Right lobe of liver (tissue), 6 donors: ENCODE measurements at regions not wholly inside any gene's neighbourhood (a gene's known extent, or its start where the extent isn't known, plus 50 kb on each side); places are given as distances from the start of the nearest gene placed in this dataset.
"Not testable (repeated sequence)": the region's sequence is repeated elsewhere in the genome, so short reads cannot be mapped to it uniquely, and the experiment has no call there.

Experiments used
- ATAC-seq, 4 donors: fragments of 200-7000 bp; cut with Tn5 transposase; one replicate each; pipeline ENCODE4 v1.9.1; 2020; ENCODE audit warnings: mild to moderate bottlenecking in 4 of 4, moderate library complexity in 4 of 4
- DNase-seq, 3 donors: peaks; one replicate each; pipeline ENCODE4 v3.0.0-alpha.2; 2020
- H3K27ac ChIP-seq, 3 donors: fragments of 200-600 bp; one replicate each; pipeline ENCODE4 v1.8.0; 2022
- H3K27me3 ChIP-seq, 2 donors: fragments of 200-600 bp; one replicate each; pipeline ENCODE4 v1.8.0; 2022
- H3K36me3 ChIP-seq, 4 donors: fragments of 200-600 bp; sonication (generic) in 1 of 4; one replicate each; pipeline versions ENCODE4 v1.5.1 to v1.8.0; 2017 to 2022; ENCODE audit warnings: control low read depth in 1 of 4
- H3K4me1 ChIP-seq, 4 donors: fragments of 200-600 bp; sonication (generic) in 1 of 4; one replicate each; pipeline versions ENCODE4 v1.5.1 to v1.8.0; 2017 to 2022; ENCODE audit warnings: control low read depth in 1 of 4
- H3K4me3 ChIP-seq, 3 donors: fragments of 200-600 bp; one replicate each; pipeline ENCODE4 v1.8.0; 2022
- H3K9me3 ChIP-seq, 4 donors: fragments of 200-600 bp; sonication (generic) in 1 of 4; one replicate each; pipeline versions ENCODE4 v1.5.1 to v1.8.0; 2017 to 2022; ENCODE audit warnings: control low read depth in 1 of 4
- POLR2A ChIP-seq: fragments of 450-650 bp; IDR thresholded peaks from one replicate; pipeline ENCODE4 v1.6.1; 2017; ENCODE audit warnings: antibody characterized with exemption, mild to moderate bottlenecking
- WGBS: methylation state at CpG from one replicate; pipeline ENCODE4 v1.1.6; 2018; ENCODE audit warnings: low coverage, low lambda C conversion rate; ENCODE audit not compliant: insufficient coverage; ENCODE audit errors: missing lambda C conversion rate; 5-methylcytosine and 5-hydroxymethylcytosine counted together
- intact Hi-C, 2 donors: fragments of 100-400 bp; cut with DNase I; formaldehyde crosslinking; loops; one replicate each; pipeline versions ENCODE4 v1.11.2 to v1.14.1; 2022
- TF ChIP-seq, protein P1 (sequence below), 4 donors: fragments of 200-600 bp in 3 of 4; fragments of 450-650 bp in 1 of 4; IDR thresholded peaks; one replicate each; pipeline versions ENCODE4 v1.5.1 to v1.8.0; 2016 to 2022; ENCODE audit warnings: antibody characterized with exemption in 4 of 4, mild to moderate bottlenecking in 2 of 4
- donor health status: DM: no; HTN: yes; CAD: no.
- donor health status: DM: no; HTN: no; CAD: no.
- donor health status: DM: no; HTN: no; CAD: no.
- donor health status: DM: no; HTN: yes; CAD: no.
- donor health status: DM: no; HTN: yes; CAD: no.

- Histone ChIP-seq H3K4me3 (no peak overlapping the region), H3K4me1 (no peaks in the 10 kb centered on the region), H3K27me3 (no peaks in the 10 kb centered on the region), H3K27ac (no peak overlapping the region), H3K9me3 (no peaks in the 10 kb centered on the region), H3K36me3 (no peaks in the 10 kb centered on the region)
- DNase-seq = no peak
- no peak for ATAC-seq
- intact Hi-C loops = no loop called here
- WGBS = 73% methylated on average over 11 of the region's 12 CpGs
- TF ChIP-seq POLR2A = no peak
- TF ChIP-seq, protein P1, sequence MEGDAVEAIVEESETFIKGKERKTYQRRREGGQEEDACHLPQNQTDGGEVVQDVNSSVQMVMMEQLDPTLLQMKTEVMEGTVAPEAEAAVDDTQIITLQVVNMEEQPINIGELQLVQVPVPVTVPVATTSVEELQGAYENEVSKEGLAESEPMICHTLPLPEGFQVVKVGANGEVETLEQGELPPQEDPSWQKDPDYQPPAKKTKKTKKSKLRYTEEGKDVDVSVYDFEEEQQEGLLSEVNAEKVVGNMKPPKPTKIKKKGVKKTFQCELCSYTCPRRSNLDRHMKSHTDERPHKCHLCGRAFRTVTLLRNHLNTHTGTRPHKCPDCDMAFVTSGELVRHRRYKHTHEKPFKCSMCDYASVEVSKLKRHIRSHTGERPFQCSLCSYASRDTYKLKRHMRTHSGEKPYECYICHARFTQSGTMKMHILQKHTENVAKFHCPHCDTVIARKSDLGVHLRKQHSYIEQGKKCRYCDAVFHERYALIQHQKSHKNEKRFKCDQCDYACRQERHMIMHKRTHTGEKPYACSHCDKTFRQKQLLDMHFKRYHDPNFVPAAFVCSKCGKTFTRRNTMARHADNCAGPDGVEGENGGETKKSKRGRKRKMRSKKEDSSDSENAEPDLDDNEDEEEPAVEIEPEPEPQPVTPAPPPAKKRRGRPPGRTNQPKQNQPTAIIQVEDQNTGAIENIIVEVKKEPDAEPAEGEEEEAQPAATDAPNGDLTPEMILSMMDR (IDR thresholded peaks at IDR 0.05) = no peak
These were observed 97.3 kb upstream of the SYT6 start for GRCh38 chr1:114250683-114251572.

DNA sequence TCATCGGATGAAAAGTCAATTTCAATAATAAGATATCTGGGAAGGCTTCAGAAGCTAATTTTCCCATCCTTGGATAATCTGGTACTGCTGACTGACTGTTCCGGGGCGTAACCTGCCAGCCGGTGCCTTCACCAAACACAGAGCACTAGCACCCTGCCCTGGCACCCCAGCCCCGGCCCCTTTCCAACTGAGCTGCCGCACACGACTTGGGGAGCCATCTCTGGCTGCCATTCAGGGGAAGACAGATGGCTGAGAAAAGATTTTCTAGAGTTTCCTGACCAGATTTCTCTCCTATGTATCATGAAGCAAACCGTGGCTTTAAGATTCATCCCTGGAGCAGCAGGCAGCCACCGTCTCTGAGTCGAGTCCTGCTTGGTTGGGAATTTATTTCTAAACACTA lies 96.0 kb upstream of the SYT6 start:
- no peak for TF ChIP-seq POLR2A
- TF ChIP-seq, protein P1 (IDR thresholded peaks at IDR 0.05) = no peak
- H3K4me3 ChIP-seq = no peak overlapping the region
- no peak for ATAC-seq
- no peaks in the 10 kb centered on the region for H3K9me3 ChIP-seq
- H3K4me1 ChIP-seq = no peaks in the 10 kb centered on the region
- DNase-seq = no peak
- WGBS = 74% methylated on average over 10 of the region's 10 CpGs
- H3K27ac ChIP-seq = no peak overlapping the region
- intact Hi-C loops = no loop called here
- H3K36me3 ChIP-seq = no peaks in the 10 kb centered on the region
- no peaks in the 10 kb centered on the region for H3K27me3 ChIP-seq

GRCh38 chr1:114248162-114248561 lies 94.5 kb upstream of the SYT6 start:
- no peak for DNase-seq
- Histone ChIP-seq H3K27ac (no peak overlapping the region), H3K27me3 (no peaks in the 10 kb centered on the region), H3K36me3 (no peaks in the 10 kb centered on the region), H3K4me3 (no peak overlapping the region), H3K4me1 (no peaks in the 10 kb centered on the region), H3K9me3 (no peaks in the 10 kb centered on the region)
- intact Hi-C loops = no loop called here
- TF ChIP-seq, protein P1 (IDR thresholded peaks at IDR 0.05) = no peak
- TF ChIP-seq POLR2A = no peak
- no peak for ATAC-seq
- WGBS = 69% methylated on average over 3 of the region's 3 CpGs

DNA sequence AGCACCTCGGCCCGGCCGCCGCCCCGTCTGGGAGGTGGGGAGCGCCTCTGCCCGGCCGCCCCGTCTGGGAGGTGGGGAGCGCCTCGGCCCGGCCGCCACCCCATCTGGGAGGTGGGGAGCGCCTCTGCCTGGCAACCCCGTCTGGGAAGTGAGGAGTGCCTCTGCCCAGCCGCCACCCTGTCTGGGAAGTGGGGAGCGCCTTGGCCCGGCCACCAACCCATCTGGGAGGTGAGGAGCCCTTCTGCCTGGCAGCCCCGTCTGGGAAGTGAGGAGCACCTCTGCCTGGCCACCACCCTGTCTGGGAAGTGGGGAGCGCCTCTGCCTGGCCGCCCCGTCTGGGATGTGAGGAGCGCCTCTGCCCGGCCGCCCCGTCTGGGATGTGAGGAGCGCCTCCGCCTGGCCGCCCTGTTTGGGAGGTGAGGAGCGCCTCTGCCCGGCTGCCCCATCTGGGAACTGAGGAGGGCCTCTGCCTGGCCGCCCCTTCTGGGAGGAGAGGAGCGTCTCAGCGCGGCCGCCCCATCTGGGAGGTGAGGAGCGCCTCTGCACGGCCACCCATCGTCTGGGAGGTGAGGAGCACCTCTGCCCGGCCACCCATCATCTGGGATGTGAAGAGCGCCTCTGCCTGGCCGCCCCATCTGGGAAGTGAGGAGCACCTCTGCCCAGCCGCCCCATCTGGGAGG lies 89.0 kb upstream of the SYT6 start:
- DNase-seq = not testable (repeated sequence)

GRCh38 chr1:114238053-114238452 lies 84.4 kb upstream of the SYT6 start:
- no peaks in the 10 kb centered on the region for H3K27me3 ChIP-seq
- no peaks in the 10 kb centered on the region for H3K36me3 ChIP-seq
- H3K9me3 ChIP-seq = no peaks in the 10 kb centered on the region
- 83% methylated on average over 2 of the region's 5 CpGs for WGBS
- TF ChIP-seq, protein P1 (IDR thresholded peaks at IDR 0.05) = no peak
- no peak for TF ChIP-seq POLR2A
- no peak overlapping the region for H3K4me3 ChIP-seq
- DNase-seq = no peak
- intact Hi-C loops = no loop called here
- no peaks in the 10 kb centered on the region for H3K4me1 ChIP-seq
- no peak overlapping the region for H3K27ac ChIP-seq
- ATAC-seq = no peak

More for the DNA sequence above, 89.0 kb upstream of the SYT6 start:
- 100% methylated on average over 1 of the region's 43 CpGs for WGBS
- H3K27ac ChIP-seq, H3K27me3 ChIP-seq, H3K36me3 ChIP-seq, H3K9me3 ChIP-seq, ATAC-seq, H3K4me1 ChIP-seq, H3K4me3 ChIP-seq, intact Hi-C loops: not testable (repeated sequence)
